ENCODE measurements at regions not wholly inside any gene's neighbourhood (a gene's known extent, or its start where the extent isn't known, plus 50 kb on each side); places are given as distances from the start of the nearest gene placed in this dataset.

GRCh38 chr6:48213076-48213788 is 102.2 kb upstream of the PTCHD4 start:
- RAD21 ChIA-PET (ENCODE audit: low non-redundant PET in 1 of 2, low total read pairs in 2 of 2, uncharacterized antibody in 2 of 2, unreplicated experiment in 2 of 2) = no interaction called here
- ATAC-seq (no peak), DNase-seq (ENCODE audit: low read depth, low spot score) (no peak)
- BruUV-seq (replicated peaks) = no TSS peak
- H3K27me3 ChIP-seq (ENCODE audit: insufficient read depth, low read length) = no peaks in the 10 kb centered on the region
- no peak overlapping the region for H3K4me3 ChIP-seq (replicated peaks in 1 of 2; ENCODE audit: low read depth in 1 of 2, low read length in 2 of 2)
- no peaks in the 10 kb centered on the region for H3K4me1 ChIP-seq (ENCODE audit: control insufficient read depth in 1 of 2, insufficient read depth in 2 of 2, low read length in 2 of 2)
- no peaks in the 10 kb centered on the region for H4K20me1 ChIP-seq (ENCODE audit: insufficient read depth)
- peaks cover 0 to 4% of the 10 kb centered on the region in 2 experiments; a peak in 1 of 4 replicates for H3K9me3 ChIP-seq (ENCODE audit: control insufficient read depth in 1 of 2, insufficient read depth in 1 of 2, low read depth in 1 of 2, low read length in 2 of 2)
- no peak overlapping the region for H3K27ac ChIP-seq (ENCODE audit: low read depth, low read length)
- H3K4me2 ChIP-seq (ENCODE audit: low read length) = no peak overlapping the region
- no peaks in the 10 kb centered on the region for H3K36me3 ChIP-seq (ENCODE audit: control insufficient read depth in 1 of 2, insufficient read depth in 2 of 2, low read length in 2 of 2)
- no peak for TF ChIP-seq TCF7L2 (IDR thresholded peaks at IDR 0.05; ENCODE audit: borderline replicate concordance, extremely low read depth, insufficient read depth, insufficient read length)
- TF ChIP-seq FOSL1 (IDR thresholded peaks at IDR 0.05; ENCODE audit: low read depth) = no peak
- TF ChIP-seq ELF1 (IDR thresholded peaks at IDR 0.05; ENCODE audit: borderline replicate concordance, low read depth) = no peak
- TF ChIP-seq SRF (IDR thresholded peaks at IDR 0.05; ENCODE audit: low read depth) = no peak
- TF ChIP-seq ZNF274 (IDR thresholded peaks at IDR 0.05; ENCODE audit: low read depth, low read length) = no peak
- TF ChIP-seq MAX (IDR thresholded peaks at IDR 0.05) = no peak
- no peak for TF ChIP-seq POLR2A (IDR thresholded peaks at IDR 0.05; ENCODE audit: borderline replicate concordance, extremely low read depth, insufficient read depth, insufficient read length)
- no peak for TF ChIP-seq ATF3 (IDR thresholded peaks at IDR 0.05)
- TF ChIP-seq CTCF (IDR thresholded peaks at IDR 0.05 in 2 of 3, conservative IDR thresholded peaks at IDR 0.05 in 1 of 3; ENCODE audit: borderline replicate concordance in 1 of 3, insufficient read depth in 1 of 3, low read depth in 2 of 3, low read length in 2 of 3) = no peak
- H3K79me2 ChIP-seq (ENCODE audit: insufficient read depth, low read length) = no peaks in the 10 kb centered on the region
- intact Hi-C loops (cut with micrococcal nuclease) = no loop called here
- no peak overlapping the region for H2AFZ ChIP-seq (ENCODE audit: low read depth, low read length, poor library complexity, severe bottlenecking)
- H3K9me2 ChIP-seq (ENCODE audit: insufficient read depth) = no peaks in the 10 kb centered on the region; the same call in 1 of the 2 replicates
- H3K9ac ChIP-seq (ENCODE audit: low read length) = no peak overlapping the region
- POLR2A ChIA-PET = no interaction called here
- CTCF ChIA-PET = no interaction called here
